ENCODE measurements at regions not wholly inside any gene's neighbourhood (a gene's known extent, or its start where the extent isn't known, plus 50 kb on each side); places are given as distances from the start of the nearest gene placed in this dataset.
"Not testable (repeated sequence)": the region's sequence is repeated elsewhere in the genome, so short reads cannot be mapped to it uniquely, and the experiment has no call there.

GRCh38 chr20:55535366-55535765 lies 470.0 kb downstream of the CBLN4 start:
- no peak overlapping the region for H3K4me3 Mint-ChIP-seq
- H3K36me3 Mint-ChIP-seq: no peaks in the 10 kb centered on the region
- no peaks in the 10 kb centered on the region for H3K27me3 Mint-ChIP-seq
- H3K4me1 Mint-ChIP-seq: no peaks in the 10 kb centered on the region
- H3K9me3 ChIP-seq (ENCODE audit: control insufficient read depth in 1 of 2, low read length in 2 of 2): no peaks in the 10 kb centered on the region
- no peak overlapping the region for H3K4me3 ChIP-seq (ENCODE audit: low read length in 2 of 2)
- no peaks in the 10 kb centered on the region for H3K36me3 ChIP-seq (ENCODE audit: insufficient read depth, low read length)
- DNase-seq: no peak
- intact Hi-C loops (cut with micrococcal nuclease): no loop called here
- POLR2A ChIA-PET (ENCODE audit: partially characterized antibody): no interaction called here
- peaks cover 0 to 12% (median 5%) of the 10 kb centered on the region in 8 donors for H3K9me3 Mint-ChIP-seq
- H3K4me1 ChIP-seq (ENCODE audit: insufficient read depth, low read length): no peaks in the 10 kb centered on the region
- H3K27me3 ChIP-seq (ENCODE audit: insufficient read depth, low read length): no peaks in the 10 kb centered on the region
- CTCF ChIA-PET (ENCODE audit: partially characterized antibody): no interaction called here
- H3K27ac ChIP-seq (ENCODE audit: low read depth, low read length): no peak overlapping the region
- H3K27ac Mint-ChIP-seq: no peak overlapping the region

GRCh38 chr20:55533632-55534031 lies 471.7 kb downstream of the CBLN4 start:
- ChIA-PET CTCF (ENCODE audit: partially characterized antibody) (no interaction called here), POLR2A (ENCODE audit: partially characterized antibody) (no interaction called here)
- no peak overlapping the region for H3K4me3 Mint-ChIP-seq
- H3K27me3 Mint-ChIP-seq: no peaks in the 10 kb centered on the region
- H3K36me3 Mint-ChIP-seq: no peaks in the 10 kb centered on the region
- Histone ChIP-seq H3K36me3 (ENCODE audit: insufficient read depth, low read length) (no peaks in the 10 kb centered on the region), H3K4me1 (ENCODE audit: insufficient read depth, low read length) (no peaks in the 10 kb centered on the region), H3K9me3 (ENCODE audit: control insufficient read depth in 1 of 2, low read length in 2 of 2) (no peaks in the 10 kb centered on the region), H3K27ac (ENCODE audit: low read depth, low read length) (no peak overlapping the region), H3K4me3 (ENCODE audit: low read length in 2 of 2) (no peak overlapping the region), H3K27me3 (ENCODE audit: insufficient read depth, low read length) (no peaks in the 10 kb centered on the region)
- peaks cover 0 to 12% (median 5%) of the 10 kb centered on the region in 8 donors for H3K9me3 Mint-ChIP-seq
- H3K27ac Mint-ChIP-seq: no peak overlapping the region
- intact Hi-C loops (cut with micrococcal nuclease): no loop called here
- no peak for DNase-seq
- H3K4me1 Mint-ChIP-seq: no peaks in the 10 kb centered on the region

GRCh38 chr20:55530763-55531162 lies 474.6 kb downstream of the CBLN4 start:
- Mint-ChIP-seq H3K9me3 (peaks cover 0 to 14% (median 6%) of the 10 kb centered on the region in 8 donors), H3K27ac (no peak overlapping the region), H3K36me3 (no peaks in the 10 kb centered on the region), H3K4me1 (no peaks in the 10 kb centered on the region), H3K4me3 (no peak overlapping the region), H3K27me3 (no peaks in the 10 kb centered on the region)
- H3K27me3 ChIP-seq (ENCODE audit: insufficient read depth, low read length): no peaks in the 10 kb centered on the region
- ChIA-PET POLR2A (ENCODE audit: partially characterized antibody) (no interaction called here), CTCF (ENCODE audit: partially characterized antibody) (no interaction called here)
- H3K36me3 ChIP-seq (ENCODE audit: insufficient read depth, low read length): no peaks in the 10 kb centered on the region
- no peak overlapping the region for H3K27ac ChIP-seq (ENCODE audit: low read depth, low read length)
- intact Hi-C loops (cut with micrococcal nuclease): no loop called here
- no peaks in the 10 kb centered on the region for H3K9me3 ChIP-seq (ENCODE audit: control insufficient read depth in 1 of 2, low read length in 2 of 2)
- H3K4me3 ChIP-seq (ENCODE audit: low read length in 2 of 2): no peak overlapping the region
- DNase-seq: no peak
- no peaks in the 10 kb centered on the region for H3K4me1 ChIP-seq (ENCODE audit: insufficient read depth, low read length)

- H3K27me3 ChIP-seq (ENCODE audit: insufficient read depth, low read length): no peaks in the 10 kb centered on the region
- H3K9me3 ChIP-seq (ENCODE audit: control insufficient read depth in 1 of 2, low read length in 2 of 2): no peaks in the 10 kb centered on the region
- no peak overlapping the region for H3K4me3 Mint-ChIP-seq
- no peaks in the 10 kb centered on the region for H3K27me3 Mint-ChIP-seq
- no peaks in the 10 kb centered on the region for H3K36me3 ChIP-seq (ENCODE audit: insufficient read depth, low read length)
- H3K4me1 Mint-ChIP-seq: no peaks in the 10 kb centered on the region
- no peak overlapping the region for H3K27ac Mint-ChIP-seq
- ChIA-PET CTCF (ENCODE audit: partially characterized antibody) (no interaction called here), POLR2A (ENCODE audit: partially characterized antibody) (no interaction called here)
- H3K27ac ChIP-seq (ENCODE audit: low read depth, low read length): no peak overlapping the region
- no peaks in the 10 kb centered on the region for H3K4me1 ChIP-seq (ENCODE audit: insufficient read depth, low read length)
- DNase-seq: no peak
- no peak overlapping the region for H3K4me3 ChIP-seq (ENCODE audit: low read length in 2 of 2)
- peaks cover 0 to 19% (median 6%) of the 10 kb centered on the region in 8 donors for H3K9me3 Mint-ChIP-seq
- H3K36me3 Mint-ChIP-seq: peaks cover 0 to 2% of the 10 kb centered on the region in 2 donors
- intact Hi-C loops (cut with micrococcal nuclease): no loop called here
These were observed 476.8 kb downstream of the CBLN4 start for GRCh38 chr20:55528482-55528881.

- intact Hi-C loops (cut with micrococcal nuclease): no loop called here
- Histone ChIP-seq H3K4me1 (ENCODE audit: insufficient read depth, low read length) (no peaks in the 10 kb centered on the region), H3K9me3 (ENCODE audit: control insufficient read depth in 1 of 2, low read length in 2 of 2) (no peaks in the 10 kb centered on the region), H3K4me3 (ENCODE audit: low read length in 2 of 2) (no peak overlapping the region), H3K36me3 (ENCODE audit: insufficient read depth, low read length) (no peaks in the 10 kb centered on the region), H3K27me3 (ENCODE audit: insufficient read depth, low read length) (no peaks in the 10 kb centered on the region), H3K27ac (ENCODE audit: low read depth, low read length) (no peak overlapping the region)
- DNase-seq: no peak
- ChIA-PET POLR2A (ENCODE audit: partially characterized antibody) (no interaction called here), CTCF (ENCODE audit: partially characterized antibody) (no interaction called here)
- no peak overlapping the region for H3K4me3 Mint-ChIP-seq
- peaks cover 0 to 2% of the 10 kb centered on the region in 2 donors for H3K36me3 Mint-ChIP-seq
- no peaks in the 10 kb centered on the region for H3K4me1 Mint-ChIP-seq
- peaks cover 0 to 19% (median 10%) of the 10 kb centered on the region in 8 donors for H3K9me3 Mint-ChIP-seq
- H3K27me3 Mint-ChIP-seq: no peaks in the 10 kb centered on the region
- H3K27ac Mint-ChIP-seq: no peak overlapping the region
These were observed 483.0 kb downstream of the CBLN4 start for GRCh38 chr20:55522296-55522815.

- DNase-seq; H3K36me3 Mint-ChIP-seq; H3K27ac Mint-ChIP-seq; H3K4me3 ChIP-seq (ENCODE audit: low read length in 2 of 2); H3K4me1 Mint-ChIP-seq; H3K27me3 Mint-ChIP-seq; H3K9me3 ChIP-seq (ENCODE audit: control insufficient read depth in 1 of 2, low read length in 2 of 2); H3K27me3 ChIP-seq (ENCODE audit: insufficient read depth, low read length); intact Hi-C loops (cut with micrococcal nuclease); H3K27ac ChIP-seq (ENCODE audit: low read depth, low read length); POLR2A ChIA-PET (ENCODE audit: partially characterized antibody); CTCF ChIA-PET (ENCODE audit: partially characterized antibody); H3K4me1 ChIP-seq (ENCODE audit: insufficient read depth, low read length); H3K4me3 Mint-ChIP-seq; H3K36me3 ChIP-seq (ENCODE audit: insufficient read depth, low read length): not testable (repeated sequence)
- peaks cover 0 to 11% (median 5%) of the 10 kb centered on the region in 8 donors for H3K9me3 Mint-ChIP-seq
These were observed 487.7 kb downstream of the CBLN4 start for GRCh38 chr20:55517584-55517983.

GRCh38 chr20:55515832-55516231 lies 489.5 kb downstream of the CBLN4 start:
- Histone ChIP-seq H3K4me3 (ENCODE audit: low read length in 2 of 2) (no peak overlapping the region), H3K27me3 (ENCODE audit: insufficient read depth, low read length) (no peaks in the 10 kb centered on the region), H3K36me3 (ENCODE audit: insufficient read depth, low read length) (no peaks in the 10 kb centered on the region), H3K4me1 (ENCODE audit: insufficient read depth, low read length) (no peaks in the 10 kb centered on the region), H3K27ac (ENCODE audit: low read depth, low read length) (no peak overlapping the region), H3K9me3 (ENCODE audit: control insufficient read depth in 1 of 2, low read length in 2 of 2) (no peaks in the 10 kb centered on the region)
- Mint-ChIP-seq H3K9me3 (peaks cover 0 to 9% (median 0%) of the 10 kb centered on the region in 8 donors), H3K4me1 (no peaks in the 10 kb centered on the region), H3K36me3 (no peaks in the 10 kb centered on the region), H3K27me3 (no peaks in the 10 kb centered on the region), H3K27ac (no peak overlapping the region), H3K4me3 (no peak overlapping the region)
- CTCF ChIA-PET (ENCODE audit: partially characterized antibody): no interaction called here
- POLR2A ChIA-PET (ENCODE audit: partially characterized antibody): no interaction called here
- intact Hi-C loops (cut with micrococcal nuclease): no loop called here
- no peak for DNase-seq

- H3K9me3 ChIP-seq (ENCODE audit: control insufficient read depth in 1 of 2, low read length in 2 of 2): no peaks in the 10 kb centered on the region
- POLR2A ChIA-PET (ENCODE audit: partially characterized antibody): no interaction called here
- Mint-ChIP-seq H3K9me3 (peaks cover 0 to 7% (median under 1%) of the 10 kb centered on the region in 8 donors), H3K4me1 (no peaks in the 10 kb centered on the region), H3K27ac (no peak overlapping the region), H3K36me3 (no peaks in the 10 kb centered on the region), H3K27me3 (no peaks in the 10 kb centered on the region), H3K4me3 (no peak overlapping the region)
- H3K4me3 ChIP-seq (ENCODE audit: low read length in 2 of 2): no peak overlapping the region
- CTCF ChIA-PET (ENCODE audit: partially characterized antibody): no interaction called here
- intact Hi-C loops (cut with micrococcal nuclease): no loop called here
- no peak overlapping the region for H3K27ac ChIP-seq (ENCODE audit: low read depth, low read length)
- DNase-seq: no peak
- H3K36me3 ChIP-seq (ENCODE audit: insufficient read depth, low read length): no peaks in the 10 kb centered on the region
- no peaks in the 10 kb centered on the region for H3K4me1 ChIP-seq (ENCODE audit: insufficient read depth, low read length)
- no peaks in the 10 kb centered on the region for H3K27me3 ChIP-seq (ENCODE audit: insufficient read depth, low read length)
These were observed 490.8 kb downstream of the CBLN4 start for GRCh38 chr20:55514531-55514930.
